Thyroid gland (tissue), 4 donors: ENCODE measurements at regions not wholly inside any gene's neighbourhood (a gene's known extent, or its start where the extent isn't known, plus 50 kb on each side); places are given as distances from the start of the nearest gene placed in this dataset.

Experiments
- DNase-seq, 2 donors: peaks; one replicate each; pipeline ENCODE4 v3.0.0-alpha.2; 2019
- H3K27ac ChIP-seq, 3 donors: fragments of 200-600 bp; sonication (generic); 1 replicate in 2 of 3; 2 replicates in 1 of 3; pipeline ENCODE4 v1.5.1; 2016 to 2019; ENCODE audit warnings: mild to moderate bottlenecking in 1 of 3, moderate library complexity in 1 of 3
- H3K27me3 ChIP-seq: fragments of 200-600 bp; sonication (generic); one replicate; pipeline ENCODE4 v1.5.1; 2019
- H3K36me3 ChIP-seq, 2 donors: fragments of 200-600 bp; sonication (generic); one replicate each; pipeline ENCODE4 v1.5.1; 2016 to 2019
- H3K4me1 ChIP-seq, 2 donors: fragments of 200-600 bp; sonication (generic); one replicate each; pipeline ENCODE4 v1.5.1; 2017 to 2019
- H3K4me3 ChIP-seq, 3 donors: fragments of 200-600 bp; sonication (generic); replicated peaks in 1 of 3; 1 replicate in 2 of 3; 2 replicates in 1 of 3; pipeline ENCODE4 v1.5.1; 2016; ENCODE audit warnings: mild to moderate bottlenecking in 1 of 3
- H3K9me3 ChIP-seq: fragments of 200-600 bp; sonication (generic); one replicate; pipeline ENCODE4 v1.5.1; 2017
- POLR2A ChIP-seq, 2 donors: fragments of 450-650 bp; IDR thresholded peaks; one replicate each; pipeline ENCODE4 v1.6.1; 2017; ENCODE audit warnings: antibody characterized with exemption in 2 of 2, mild to moderate bottlenecking in 2 of 2, moderate library complexity in 1 of 2
- WGBS, 2 donors: methylation state at CpG; one replicate each; pipeline ENCODE4 v1.1.5; 2017; 5-methylcytosine and 5-hydroxymethylcytosine counted together
- intact Hi-C: fragments of 100-400 bp; cut with DNase I; formaldehyde crosslinking; loops from one replicate; pipeline ENCODE4 v1.15.1; 2023
- TF ChIP-seq, protein P1 (sequence below), 6 experiments: fragments of 200-600 bp in 3 of 6; fragments of 450-650 bp in 3 of 6; sonication (generic) in 3 of 6; IDR thresholded peaks; one replicate each; pipeline ENCODE4 v1.5.1; 2016 to 2019; ENCODE audit warnings: antibody characterized with exemption in 6 of 6, mild to moderate bottlenecking in 2 of 6, inconsistent platforms in 1 of 6, moderate library complexity in 1 of 6

DNA sequence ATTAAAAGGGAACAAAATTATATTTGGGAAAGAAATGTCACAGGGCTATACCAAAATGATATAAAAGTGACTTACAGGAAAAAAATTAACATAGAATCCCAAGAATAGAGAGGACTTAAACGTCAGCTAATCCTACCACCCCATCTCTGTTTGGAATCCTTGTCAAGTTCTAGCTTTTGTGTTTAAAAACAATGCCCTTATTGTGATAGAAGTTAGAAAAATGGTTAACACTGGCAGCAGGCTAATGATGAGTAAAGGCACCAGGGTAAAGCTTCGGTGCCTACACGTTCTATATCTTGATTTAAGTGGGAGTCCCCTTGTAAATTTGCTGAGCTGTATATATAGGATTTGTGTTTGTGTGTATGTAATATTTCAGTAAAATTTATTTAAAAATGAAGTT, 453.3 kb upstream of the TENM4 start:
- no peak for DNase-seq
- H3K27ac ChIP-seq = no peak overlapping the region
- intact Hi-C loops = no loop called here
- no peaks in the 10 kb centered on the region for H3K27me3 ChIP-seq
- no peaks in the 10 kb centered on the region for H3K9me3 ChIP-seq
- H3K4me1 ChIP-seq = no peaks in the 10 kb centered on the region
- TF ChIP-seq, protein P1, sequence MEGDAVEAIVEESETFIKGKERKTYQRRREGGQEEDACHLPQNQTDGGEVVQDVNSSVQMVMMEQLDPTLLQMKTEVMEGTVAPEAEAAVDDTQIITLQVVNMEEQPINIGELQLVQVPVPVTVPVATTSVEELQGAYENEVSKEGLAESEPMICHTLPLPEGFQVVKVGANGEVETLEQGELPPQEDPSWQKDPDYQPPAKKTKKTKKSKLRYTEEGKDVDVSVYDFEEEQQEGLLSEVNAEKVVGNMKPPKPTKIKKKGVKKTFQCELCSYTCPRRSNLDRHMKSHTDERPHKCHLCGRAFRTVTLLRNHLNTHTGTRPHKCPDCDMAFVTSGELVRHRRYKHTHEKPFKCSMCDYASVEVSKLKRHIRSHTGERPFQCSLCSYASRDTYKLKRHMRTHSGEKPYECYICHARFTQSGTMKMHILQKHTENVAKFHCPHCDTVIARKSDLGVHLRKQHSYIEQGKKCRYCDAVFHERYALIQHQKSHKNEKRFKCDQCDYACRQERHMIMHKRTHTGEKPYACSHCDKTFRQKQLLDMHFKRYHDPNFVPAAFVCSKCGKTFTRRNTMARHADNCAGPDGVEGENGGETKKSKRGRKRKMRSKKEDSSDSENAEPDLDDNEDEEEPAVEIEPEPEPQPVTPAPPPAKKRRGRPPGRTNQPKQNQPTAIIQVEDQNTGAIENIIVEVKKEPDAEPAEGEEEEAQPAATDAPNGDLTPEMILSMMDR (IDR thresholded peaks at IDR 0.05) = no peak
- TF ChIP-seq POLR2A (IDR thresholded peaks at IDR 0.05) = no peak
- no peaks in the 10 kb centered on the region for H3K36me3 ChIP-seq
- no peak overlapping the region for H3K4me3 ChIP-seq
- 67 to 76% methylated on average over 3 of the region's 3 CpGs for WGBS, 2 donors

DNA sequence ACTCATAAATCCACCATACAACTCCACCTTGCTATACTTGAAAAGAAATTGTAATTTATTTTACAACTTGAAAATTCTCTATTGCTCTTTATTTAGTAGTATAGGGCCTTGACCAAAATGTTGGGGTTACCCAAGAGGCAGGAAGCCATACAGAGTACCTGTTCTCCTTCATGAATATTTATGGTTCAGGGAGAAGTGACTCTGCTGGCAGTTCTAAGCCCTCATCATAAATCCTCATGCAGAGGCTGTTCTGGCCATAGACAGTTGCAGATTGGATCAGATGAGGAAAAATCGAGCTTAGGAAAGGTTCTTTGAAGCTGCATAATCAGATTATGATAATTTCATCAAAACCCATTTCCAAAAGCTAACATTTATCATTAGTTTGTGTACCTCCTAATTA, 449.4 kb upstream of the TENM4 start:
- Histone ChIP-seq H3K36me3 (no peaks in the 10 kb centered on the region), H3K9me3 (no peaks in the 10 kb centered on the region), H3K4me3 (no peak overlapping the region), H3K27ac (no peak overlapping the region), H3K27me3 (no peaks in the 10 kb centered on the region), H3K4me1 (no peaks in the 10 kb centered on the region)
- TF ChIP-seq, protein P1 (IDR thresholded peaks at IDR 0.05) = no peak
- TF ChIP-seq POLR2A (IDR thresholded peaks at IDR 0.05) = no peak
- intact Hi-C loops = no loop called here
- no peak for DNase-seq
- WGBS, 2 donors = 61 to 74% methylated on average over 1 of the region's 1 CpG

DNA sequence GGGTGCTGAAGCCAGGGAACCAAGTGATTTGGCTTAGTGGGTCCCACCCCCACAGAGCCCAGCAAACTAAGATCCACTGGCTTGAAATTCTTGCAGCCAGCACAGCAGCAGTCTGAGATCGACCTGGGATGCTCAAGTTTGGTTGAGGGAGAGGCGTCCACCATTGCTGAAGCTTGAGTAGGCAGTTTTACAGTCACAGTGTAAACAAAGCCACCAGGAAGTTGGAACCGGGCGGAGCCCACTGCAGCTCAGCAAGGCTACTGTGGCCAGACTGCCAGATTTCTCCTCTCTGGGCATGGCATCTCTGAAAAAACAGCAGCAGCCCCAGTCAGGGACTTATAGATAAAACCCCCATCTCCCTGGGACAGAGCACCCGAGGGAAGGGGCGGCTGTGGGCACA, 424.1 kb upstream of the TENM4 start:
- 55 to 90% methylated on average over 2 to 6 of the region's 6 CpGs for WGBS, 2 donors
- no peak for DNase-seq

DNA sequence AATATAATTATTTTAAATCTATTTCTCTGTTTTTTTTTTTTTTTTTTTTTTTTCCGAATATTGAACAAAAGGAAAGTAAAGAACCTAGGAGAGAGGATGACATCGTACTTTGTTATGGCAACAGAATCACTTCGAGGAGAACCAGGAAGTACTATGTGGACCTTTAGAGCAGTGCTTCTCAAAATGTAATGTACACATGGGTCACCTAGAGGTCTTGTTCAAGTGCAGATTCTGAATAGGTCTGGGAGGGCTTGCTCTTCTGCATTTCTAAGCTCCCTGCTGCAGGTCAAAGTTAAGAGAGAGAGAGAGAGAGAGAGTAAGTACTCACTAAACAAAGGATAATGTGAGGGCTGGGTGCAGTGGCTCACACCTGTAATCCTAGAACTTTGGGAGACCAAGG, 419.5 kb upstream of the TENM4 start:
- Histone ChIP-seq H3K9me3 (no peaks in the 10 kb centered on the region), H3K4me3 (no peak overlapping the region), H3K27ac (no peak overlapping the region), H3K27me3 (no peaks in the 10 kb centered on the region), H3K36me3 (no peaks in the 10 kb centered on the region), H3K4me1 (no peaks in the 10 kb centered on the region)
- TF ChIP-seq, protein P1 (IDR thresholded peaks at IDR 0.05) = no peak
- no peak for TF ChIP-seq POLR2A (IDR thresholded peaks at IDR 0.05)
- intact Hi-C loops = no loop called here
- no peak for DNase-seq
- WGBS, 2 donors = 37 to 44% methylated on average over 3 of the region's 3 CpGs

More for the DNA sequence above, 424.1 kb upstream of the TENM4 start:
- Histone ChIP-seq H3K27ac (no peak overlapping the region), H3K36me3 (no peaks in the 10 kb centered on the region), H3K4me3 (no peak overlapping the region), H3K27me3 (no peaks in the 10 kb centered on the region), H3K9me3 (no peaks in the 10 kb centered on the region), H3K4me1 (no peaks in the 10 kb centered on the region)
- no peak for TF ChIP-seq POLR2A (IDR thresholded peaks at IDR 0.05)
- TF ChIP-seq, protein P1 (IDR thresholded peaks at IDR 0.05) = no peak
- intact Hi-C loops = no loop called here

DNA sequence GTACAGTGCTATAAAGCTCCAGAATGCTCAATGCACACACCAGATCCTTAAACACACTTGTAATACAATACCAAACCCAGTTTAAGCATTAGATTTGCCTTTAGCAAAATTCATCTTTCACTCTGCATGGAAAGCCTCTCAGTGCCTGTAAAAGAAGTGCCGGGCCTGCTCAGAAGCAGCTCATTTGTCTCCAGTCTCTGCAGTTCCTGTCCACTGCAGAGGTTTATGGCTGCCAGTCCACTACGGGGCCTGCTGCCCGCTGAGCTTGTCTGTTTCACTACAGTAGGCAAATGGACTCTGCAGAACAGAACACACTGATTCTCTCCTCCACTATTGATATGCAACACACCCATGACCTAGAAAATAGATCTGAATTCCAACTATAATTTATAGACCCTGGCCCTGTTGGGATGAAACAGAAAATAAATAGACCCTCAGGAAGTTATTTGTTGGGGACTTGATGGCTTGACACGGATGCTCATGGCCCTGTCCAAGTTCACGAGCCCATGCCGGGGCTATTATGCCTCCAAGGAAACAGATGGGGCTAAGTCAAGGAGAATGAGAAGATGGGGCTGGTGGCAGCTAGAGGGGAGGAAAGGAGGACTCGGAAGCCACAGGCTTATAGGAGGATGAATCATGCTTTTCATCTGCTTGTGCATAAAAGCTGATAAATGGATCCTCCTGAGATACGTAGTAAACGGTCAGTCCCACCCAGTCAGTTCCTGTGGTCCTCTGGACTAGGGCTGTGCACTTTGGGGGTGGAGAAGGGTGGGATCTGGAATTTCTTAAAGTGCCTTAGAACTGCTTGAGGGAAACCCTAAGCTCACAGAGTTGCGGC, 416.8 kb upstream of the TENM4 start:
- Histone ChIP-seq H3K27ac (no peak overlapping the region), H3K36me3 (no peaks in the 10 kb centered on the region), H3K4me1 (no peaks in the 10 kb centered on the region), H3K4me3 (no peak overlapping the region), H3K9me3 (no peaks in the 10 kb centered on the region), H3K27me3 (no peaks in the 10 kb centered on the region)
- TF ChIP-seq POLR2A (IDR thresholded peaks at IDR 0.05) = no peak
- TF ChIP-seq, protein P1 (IDR thresholded peaks at IDR 0.05) = no peak
- no peak for DNase-seq
- 69 to 72% methylated on average over 10 of the region's 10 CpGs for WGBS, 2 donors
- intact Hi-C loops = no loop called here
